Fibroblast of lung (primary cell): ENCODE measurements at regions not wholly inside any gene's neighbourhood (a gene's known extent, or its start where the extent isn't known, plus 50 kb on each side); places are given as distances from the start of the nearest gene placed in this dataset.

Source experiments
- DNase-seq, 2 donors: peaks; one replicate each; pipeline versions ENCODE4 v3.0.0 to v3.0.0-alpha.2; 2010; ENCODE audit warnings: low read depth in 2 of 2
- H2AFZ ChIP-seq: 2 replicates; pipeline ENCODE4 v1.5.1; 2012; ENCODE audit warnings: low read length, control low read depth, inconsistent platforms
- H3K27ac ChIP-seq: 2 replicates; pipeline ENCODE4 v1.5.1; 2011; ENCODE audit warnings: low read length, control low read depth; ENCODE audit not compliant: insufficient read depth
- H3K27me3 ChIP-seq: 2 replicates; pipeline ENCODE4 v1.5.1; 2011; ENCODE audit warnings: mild to moderate bottlenecking, low read length; ENCODE audit not compliant: control insufficient read depth, insufficient read depth
- H3K36me3 ChIP-seq: 2 replicates; pipeline ENCODE4 v1.5.1; 2011; ENCODE audit warnings: low read length; ENCODE audit not compliant: control insufficient read depth, insufficient read depth
- H3K4me1 ChIP-seq: 2 replicates; pipeline ENCODE4 v1.5.1; 2011; ENCODE audit warnings: low read length; ENCODE audit not compliant: control insufficient read depth, insufficient read depth; ENCODE audit errors: extremely low read depth
- H3K4me2 ChIP-seq: 2 replicates; pipeline ENCODE4 v1.5.1; 2011; ENCODE audit warnings: low read length, control low read depth; ENCODE audit not compliant: insufficient read depth; ENCODE audit errors: extremely low read depth
- H3K4me3 ChIP-seq, 4 experiments: fragments of 200-600 bp in 1 of 4; sonication (generic) in 1 of 4; replicated peaks in 1 of 4; 2 replicates each; pipeline ENCODE4 v1.5.1; 2011 to 2016; ENCODE audit warnings: low read length in 4 of 4, low read depth in 3 of 4, mild to moderate bottlenecking in 3 of 4, control low read depth in 2 of 4, inconsistent platforms in 1 of 4, mixed read lengths in 1 of 4; ENCODE audit not compliant: insufficient read depth in 1 of 4; ENCODE audit errors: control extremely low read depth in 1 of 4
- H3K79me2 ChIP-seq: 2 replicates; pipeline ENCODE4 v1.5.1; 2012; ENCODE audit warnings: mild to moderate bottlenecking, low read length, inconsistent platforms; ENCODE audit not compliant: control insufficient read depth, insufficient read depth
- H3K9ac ChIP-seq: 2 replicates; pipeline ENCODE4 v1.5.1; 2011; ENCODE audit warnings: mild to moderate bottlenecking, low read length, control low read depth; ENCODE audit not compliant: insufficient read depth
- H3K9me3 ChIP-seq: 2 replicates; pipeline ENCODE4 v1.5.1; 2012; ENCODE audit warnings: low read depth, low read length; ENCODE audit not compliant: control insufficient read depth, insufficient read depth
- H4K20me1 ChIP-seq: 2 replicates; pipeline ENCODE4 v1.5.1; 2011; ENCODE audit warnings: low read length; ENCODE audit not compliant: control insufficient read depth, insufficient read depth; ENCODE audit errors: extremely low read depth
- EZH2 ChIP-seq: IDR thresholded peaks from 2 replicates; pipeline ENCODE4 v1.5.1; 2012; ENCODE audit warnings: low read length, control low read depth, mild to moderate bottlenecking; ENCODE audit errors: missing control alignments
- TF ChIP-seq, protein P1 (sequence below), 2 donors: IDR thresholded peaks in 1 of 2; conservative IDR thresholded peaks in 1 of 2; 1 replicate in 1 of 2; 2 replicates in 1 of 2; pipeline ENCODE4 v1.5.1; 2011 to 2012; ENCODE audit warnings: low read length in 2 of 2, control low read depth in 1 of 2, inconsistent platforms in 1 of 2, low read depth in 1 of 2, mild to moderate bottlenecking in 1 of 2

GRCh38 chr9:109941771-109942170 is 161.8 kb downstream of the PALM2AKAP2 start:
- Histone ChIP-seq H3K9me3 (no peaks in the 10 kb centered on the region), H3K79me2 (no peaks in the 10 kb centered on the region), H3K4me2 (no peak overlapping the region), H3K9ac (no peak overlapping the region), H3K27me3 (no peaks in the 10 kb centered on the region), H3K27ac (no peak overlapping the region), H3K4me1 (no peaks in the 10 kb centered on the region), H3K36me3 (no peaks in the 10 kb centered on the region), H4K20me1 (no peaks in the 10 kb centered on the region), H3K4me3 (no peak overlapping the region), H2AFZ (no peak overlapping the region)
- DNase-seq: no peak
- no peak for TF ChIP-seq EZH2
- TF ChIP-seq, protein P1, sequence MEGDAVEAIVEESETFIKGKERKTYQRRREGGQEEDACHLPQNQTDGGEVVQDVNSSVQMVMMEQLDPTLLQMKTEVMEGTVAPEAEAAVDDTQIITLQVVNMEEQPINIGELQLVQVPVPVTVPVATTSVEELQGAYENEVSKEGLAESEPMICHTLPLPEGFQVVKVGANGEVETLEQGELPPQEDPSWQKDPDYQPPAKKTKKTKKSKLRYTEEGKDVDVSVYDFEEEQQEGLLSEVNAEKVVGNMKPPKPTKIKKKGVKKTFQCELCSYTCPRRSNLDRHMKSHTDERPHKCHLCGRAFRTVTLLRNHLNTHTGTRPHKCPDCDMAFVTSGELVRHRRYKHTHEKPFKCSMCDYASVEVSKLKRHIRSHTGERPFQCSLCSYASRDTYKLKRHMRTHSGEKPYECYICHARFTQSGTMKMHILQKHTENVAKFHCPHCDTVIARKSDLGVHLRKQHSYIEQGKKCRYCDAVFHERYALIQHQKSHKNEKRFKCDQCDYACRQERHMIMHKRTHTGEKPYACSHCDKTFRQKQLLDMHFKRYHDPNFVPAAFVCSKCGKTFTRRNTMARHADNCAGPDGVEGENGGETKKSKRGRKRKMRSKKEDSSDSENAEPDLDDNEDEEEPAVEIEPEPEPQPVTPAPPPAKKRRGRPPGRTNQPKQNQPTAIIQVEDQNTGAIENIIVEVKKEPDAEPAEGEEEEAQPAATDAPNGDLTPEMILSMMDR (conservative IDR thresholded peaks at IDR 0.05 in 1 of 2, IDR thresholded peaks at IDR 0.05 in 1 of 2; ENCODE audit: low read depth in 1 of 2, low read length in 2 of 2): no peak

DNA sequence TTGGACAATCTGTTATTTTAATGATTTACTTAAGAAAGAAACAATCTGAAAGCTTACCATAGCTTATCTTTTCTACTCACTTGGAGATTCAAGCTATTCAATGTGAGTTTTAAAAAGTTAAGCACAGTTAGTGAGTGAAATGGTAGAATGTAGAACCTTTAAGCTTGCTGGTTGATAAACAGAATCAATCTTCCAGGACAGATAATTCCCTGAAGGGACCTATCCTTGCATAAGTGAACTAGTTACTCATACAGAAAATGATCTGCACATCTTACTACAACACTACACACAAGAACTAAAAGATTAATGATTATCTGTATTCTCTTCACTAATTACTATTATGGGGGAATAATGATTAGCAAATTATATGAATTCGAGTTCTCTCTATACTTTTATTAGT is 165.6 kb downstream of the PALM2AKAP2 start:
- Histone ChIP-seq H3K4me2 (peak overlapping the region; percentile 23), H4K20me1 (no peaks in the 10 kb centered on the region), H3K9ac (no peak overlapping the region), H3K79me2 (no peaks in the 10 kb centered on the region), H3K9me3 (no peaks in the 10 kb centered on the region), H3K4me3 (no peak overlapping the region), H3K36me3 (no peaks in the 10 kb centered on the region), H3K27ac (no peak overlapping the region), H3K4me1 (no peaks in the 10 kb centered on the region), H3K27me3 (no peaks in the 10 kb centered on the region), H2AFZ (no peak overlapping the region)
- peak in 1 of 2 donors; percentile 31 for DNase-seq
- TF ChIP-seq EZH2: no peak
- TF ChIP-seq, protein P1 (conservative IDR thresholded peaks at IDR 0.05 in 1 of 2, IDR thresholded peaks at IDR 0.05 in 1 of 2; ENCODE audit: low read depth in 1 of 2, low read length in 2 of 2): no peak

- Histone ChIP-seq H4K20me1 (no peaks in the 10 kb centered on the region), H3K9me3 (no peaks in the 10 kb centered on the region), H3K27me3 (no peaks in the 10 kb centered on the region), H2AFZ (no peak overlapping the region), H3K4me1 (no peaks in the 10 kb centered on the region), H3K4me3 (no peak overlapping the region), H3K27ac (no peak overlapping the region), H3K79me2 (no peaks in the 10 kb centered on the region), H3K36me3 (no peaks in the 10 kb centered on the region), H3K4me2 (no peak overlapping the region), H3K9ac (no peak overlapping the region)
- TF ChIP-seq EZH2: no peak
- TF ChIP-seq, protein P1 (conservative IDR thresholded peaks at IDR 0.05 in 1 of 2, IDR thresholded peaks at IDR 0.05 in 1 of 2; ENCODE audit: low read depth in 1 of 2, low read length in 2 of 2): no peak
- no peak for DNase-seq
Observed at GRCh38 chr9:109948453-109948852, 168.5 kb downstream of the PALM2AKAP2 start.
